HG02938 (cell line): ENCODE measurements at regions not wholly inside any gene's neighbourhood (a gene's known extent, or its start where the extent isn't known, plus 50 kb on each side); places are given as distances from the start of the nearest gene placed in this dataset.
"Not testable (repeated sequence)": the region's sequence is repeated elsewhere in the genome, so short reads cannot be mapped to it uniquely, and the experiment has no call there.

Source experiments
- ATAC-seq: cut with Tn5 transposase; IDR thresholded peaks from one replicate; pipeline ENCODE4 v1.9.1; 2021; ENCODE audit warnings: mild to moderate bottlenecking, moderate library complexity; ENCODE audit not compliant: unreplicated experiment

DNA sequence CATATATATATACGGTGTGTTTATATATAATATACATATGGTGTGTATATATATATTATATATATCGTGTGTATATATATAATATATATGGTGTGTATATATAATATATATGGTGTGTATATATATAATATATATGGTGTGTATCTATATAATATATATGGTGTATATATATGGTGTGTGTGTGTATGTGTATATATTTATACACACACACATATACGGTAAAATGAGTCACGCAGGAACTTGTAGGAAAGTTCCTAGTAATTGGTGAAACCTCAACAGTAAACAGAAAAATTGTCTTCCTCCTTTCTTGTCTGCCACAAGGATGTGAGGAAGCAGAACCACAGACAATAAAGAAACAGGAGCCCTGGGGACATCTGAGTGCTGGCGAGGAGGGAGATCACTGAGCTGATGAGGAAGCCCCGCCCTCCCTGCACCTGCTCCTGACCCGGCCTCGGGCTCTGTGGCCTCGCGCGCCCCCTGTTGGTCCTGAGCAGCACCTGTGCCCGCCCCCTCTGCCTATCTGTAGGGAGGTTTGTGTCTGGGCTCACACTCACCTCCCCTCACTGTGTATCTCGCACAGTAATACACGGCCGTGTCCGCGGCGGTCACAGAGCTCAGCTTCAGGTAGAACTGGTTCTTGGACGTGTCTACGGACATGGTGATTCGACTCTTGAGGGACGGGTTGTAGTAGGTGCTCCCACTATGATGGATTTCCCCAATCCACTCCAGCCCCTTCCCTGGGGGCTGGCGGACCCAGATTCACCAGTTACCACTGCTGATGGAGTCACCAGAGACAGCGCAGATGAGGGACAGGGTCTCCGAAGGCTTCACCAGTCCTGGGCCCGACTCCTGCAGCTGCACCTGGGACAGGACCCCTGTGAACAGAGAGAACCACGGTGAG lies 1079.4 kb downstream of the TMEM121 start:
- no peak for ATAC-seq

DNA sequence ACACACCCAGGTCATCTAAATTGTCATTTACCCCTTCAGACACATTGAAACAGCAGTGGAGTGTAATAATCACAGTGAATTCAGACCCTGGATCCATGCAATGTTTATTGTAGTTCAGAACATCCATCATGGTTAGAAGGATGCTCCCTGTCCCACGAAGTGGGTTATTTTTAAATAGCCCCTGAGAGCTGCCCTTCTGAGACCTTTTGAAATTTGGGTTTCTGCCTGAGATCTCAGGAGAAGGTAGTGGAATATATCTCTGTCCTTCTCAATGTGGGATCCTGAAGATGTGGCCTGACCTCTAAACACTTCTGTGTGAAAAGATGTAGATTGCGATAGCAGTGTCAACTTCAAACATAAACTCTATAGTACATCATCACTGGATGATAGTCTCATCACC lies 1080.6 kb downstream of the TMEM121 start:
- ATAC-seq = no peak

DNA sequence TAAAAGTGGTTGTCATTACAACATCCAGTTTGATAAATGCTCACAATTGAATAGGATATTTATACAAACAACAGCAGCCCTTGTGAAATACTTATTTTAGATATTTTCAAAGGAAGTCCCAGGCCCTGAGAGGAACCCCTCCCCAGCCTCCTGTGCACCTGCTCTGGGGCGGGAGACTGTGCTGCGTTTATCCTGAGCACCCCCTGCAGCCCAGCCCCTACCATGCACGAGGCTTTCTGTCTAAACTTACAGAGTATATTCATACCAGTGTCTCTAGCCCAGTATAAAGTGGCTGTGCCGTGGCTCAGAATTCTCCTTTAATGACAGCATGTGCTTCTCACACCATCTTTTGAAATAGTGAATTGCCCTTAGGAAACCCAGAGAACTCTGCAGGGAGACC lies 1084.3 kb downstream of the TMEM121 start:
- no peak for ATAC-seq

DNA sequence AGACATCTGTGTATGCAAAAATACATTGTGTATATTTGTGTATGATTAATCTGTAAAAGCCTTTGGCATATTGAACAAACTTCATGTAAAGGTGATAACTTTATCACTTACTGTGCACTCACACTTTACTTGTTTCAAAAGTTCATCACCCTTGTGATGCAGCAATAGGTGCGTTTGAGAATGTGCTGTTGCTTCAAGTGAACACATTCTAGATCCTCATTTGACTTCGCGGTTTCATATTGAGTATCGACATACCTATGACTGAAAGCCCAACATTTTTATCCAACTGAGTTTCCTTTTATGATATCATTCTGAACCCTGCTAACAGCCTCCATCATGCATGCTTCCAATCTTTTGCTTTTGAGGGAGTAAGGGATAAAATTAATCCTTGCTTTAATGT lies 1086.9 kb downstream of the TMEM121 start:
- ATAC-seq = no peak

DNA sequence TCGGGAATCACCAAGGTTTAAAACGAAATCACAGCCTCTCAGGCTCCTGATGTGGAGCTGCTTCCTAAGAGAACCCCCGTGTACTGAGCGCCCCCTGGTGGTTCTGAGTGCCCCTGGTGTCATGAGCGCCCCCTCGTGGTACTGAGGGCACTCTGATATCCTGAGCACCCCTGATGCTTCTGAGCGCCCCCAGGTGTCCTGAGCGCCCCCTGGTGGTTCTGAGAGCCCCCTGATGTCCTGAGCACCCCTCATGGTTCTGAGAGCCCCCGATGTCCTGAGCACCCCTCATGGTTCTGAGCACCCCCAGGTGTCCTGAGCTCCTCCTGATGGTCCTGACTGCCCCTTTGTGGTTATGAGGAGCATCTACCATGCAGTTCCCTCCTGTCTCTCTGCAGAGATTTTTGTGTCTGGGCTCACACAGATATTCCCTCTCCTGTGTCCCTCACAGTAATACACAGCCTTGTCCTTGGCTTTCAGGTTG lies 1092.1 kb downstream of the TMEM121 start:
- ATAC-seq = not testable (repeated sequence)

DNA sequence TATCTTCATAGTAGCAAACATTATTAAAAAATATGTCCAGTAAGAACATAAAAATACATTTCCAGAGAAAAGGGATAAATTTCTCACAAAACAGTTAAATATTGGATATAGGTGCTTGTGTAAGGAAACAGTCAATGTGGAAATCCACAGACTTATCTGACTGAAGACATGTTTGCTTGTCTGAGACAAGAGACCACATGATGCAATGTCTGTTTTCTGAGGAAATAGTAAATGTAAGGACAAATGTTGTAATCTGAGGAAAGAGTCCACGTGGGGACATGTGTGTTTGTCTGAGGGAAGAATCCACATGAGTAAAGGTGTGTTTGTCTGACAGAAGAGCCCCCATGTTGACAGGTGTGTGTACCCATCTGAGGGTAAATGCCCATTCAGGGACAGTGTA lies 1093.2 kb downstream of the TMEM121 start:
- no peak for ATAC-seq

DNA sequence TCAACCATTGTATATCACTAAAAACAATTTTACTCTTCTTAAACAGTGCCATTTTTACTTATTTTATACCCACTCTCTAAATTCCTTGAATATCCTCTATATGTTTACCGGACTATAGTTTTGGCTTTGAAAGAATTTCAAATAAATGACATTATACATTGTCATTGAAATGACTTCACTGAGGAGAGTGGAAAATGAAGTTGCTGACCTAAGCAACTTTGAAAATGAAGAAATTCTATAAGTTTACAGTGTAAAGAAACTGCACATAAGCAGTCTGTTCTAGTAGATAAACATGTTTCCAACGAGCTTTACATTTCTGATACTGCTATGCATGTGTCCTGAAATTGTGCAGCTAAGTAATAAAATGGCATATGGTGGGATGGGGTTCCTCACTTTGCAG lies 1094.0 kb downstream of the TMEM121 start:
- ATAC-seq = no peak

DNA sequence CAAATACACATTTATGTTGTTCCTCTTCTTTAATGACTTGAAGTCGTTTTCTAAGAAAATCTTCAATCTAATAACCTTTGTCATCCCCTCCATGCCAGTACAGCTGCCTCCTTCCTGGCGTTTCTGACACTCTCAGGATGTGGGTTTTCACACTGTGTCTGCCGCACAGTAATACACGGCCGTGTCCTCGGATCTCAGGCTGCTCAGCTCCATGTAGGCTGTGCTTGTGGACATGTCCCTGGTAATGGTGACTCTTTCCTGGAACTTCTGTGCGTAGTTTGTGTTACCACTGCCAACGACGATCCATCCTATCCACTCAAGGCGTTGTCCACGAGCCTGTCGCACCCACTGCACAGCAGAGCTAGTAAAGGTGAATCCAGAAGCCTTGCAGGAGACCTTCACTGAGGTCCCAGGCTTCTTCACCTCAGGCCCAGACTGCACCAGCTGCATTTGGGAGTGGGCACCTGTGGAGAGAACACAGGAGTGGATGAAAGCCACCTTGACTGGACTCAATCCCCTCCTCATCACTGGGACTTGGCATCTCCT lies 1095.9 kb downstream of the TMEM121 start:
- no peak for ATAC-seq

DNA sequence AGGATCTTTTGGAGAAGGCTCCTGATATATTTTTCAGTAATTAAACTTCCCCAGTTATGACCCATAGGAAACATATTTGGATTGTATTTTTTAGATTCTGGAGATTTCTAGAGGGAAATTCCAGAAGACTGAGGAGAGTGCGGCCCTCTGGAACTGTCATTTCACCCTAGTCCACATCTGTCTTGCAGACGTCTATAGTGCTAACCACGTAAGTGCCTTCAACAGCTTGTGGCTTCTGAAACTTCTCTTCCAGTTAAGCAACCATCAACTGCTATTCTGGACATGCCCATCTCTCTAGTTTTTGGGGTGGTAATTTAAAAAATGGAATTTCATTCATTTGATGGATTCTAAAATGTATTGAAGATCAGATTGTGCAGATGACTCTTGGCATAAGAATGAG lies 1098.8 kb downstream of the TMEM121 start:
- no peak for ATAC-seq

DNA sequence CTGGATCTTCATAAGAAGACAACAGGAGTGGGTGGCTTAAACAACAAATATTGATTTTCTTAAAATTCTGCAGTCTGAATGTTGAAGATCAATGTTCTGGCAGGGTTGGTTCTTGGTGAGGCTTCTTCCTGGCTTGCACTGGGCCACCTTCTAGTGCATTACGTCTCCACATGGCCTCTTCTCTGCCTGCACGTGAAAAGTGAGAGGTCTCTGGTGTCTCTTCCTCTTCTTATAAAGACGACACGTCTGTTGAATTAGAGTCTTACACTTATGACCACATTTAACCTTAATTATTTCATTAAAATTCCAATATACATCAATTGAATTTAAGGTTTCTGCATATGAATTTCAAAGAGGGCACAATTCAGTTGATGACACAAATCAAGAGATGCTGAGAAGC lies 1100.1 kb downstream of the TMEM121 start:
- not testable (repeated sequence) for ATAC-seq

DNA sequence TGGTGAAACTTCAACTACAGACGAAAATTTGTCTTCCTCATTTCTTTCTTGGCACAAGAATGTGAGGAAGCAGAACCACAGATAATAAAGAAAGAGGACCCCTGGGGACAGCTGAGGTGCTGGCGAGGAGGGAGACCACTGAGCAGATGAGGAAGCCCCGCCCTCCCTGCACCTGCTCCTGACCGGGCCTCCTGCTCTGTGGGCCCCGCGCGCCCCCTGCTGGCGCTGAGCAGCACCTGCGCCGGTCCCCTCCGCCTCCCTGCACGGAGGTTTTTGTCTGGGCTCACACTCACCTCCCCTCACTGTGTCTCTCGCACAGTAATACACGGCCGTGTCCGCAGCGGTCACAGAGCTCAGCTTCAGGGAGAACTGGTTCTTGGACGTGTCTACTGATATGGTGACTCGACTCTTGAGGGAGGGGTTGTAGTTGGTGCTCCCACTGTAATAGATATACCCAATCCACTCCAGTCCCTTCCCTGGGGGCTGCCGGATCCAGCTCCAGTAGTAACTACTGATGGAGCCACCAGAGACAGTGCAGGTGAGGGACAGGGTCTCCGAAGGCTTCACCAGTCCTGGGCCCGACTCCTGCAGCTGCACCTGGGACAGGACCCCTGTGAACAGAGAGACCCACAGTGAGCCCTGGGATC lies 1100.7 kb downstream of the TMEM121 start:
- ATAC-seq = not testable (repeated sequence)

DNA sequence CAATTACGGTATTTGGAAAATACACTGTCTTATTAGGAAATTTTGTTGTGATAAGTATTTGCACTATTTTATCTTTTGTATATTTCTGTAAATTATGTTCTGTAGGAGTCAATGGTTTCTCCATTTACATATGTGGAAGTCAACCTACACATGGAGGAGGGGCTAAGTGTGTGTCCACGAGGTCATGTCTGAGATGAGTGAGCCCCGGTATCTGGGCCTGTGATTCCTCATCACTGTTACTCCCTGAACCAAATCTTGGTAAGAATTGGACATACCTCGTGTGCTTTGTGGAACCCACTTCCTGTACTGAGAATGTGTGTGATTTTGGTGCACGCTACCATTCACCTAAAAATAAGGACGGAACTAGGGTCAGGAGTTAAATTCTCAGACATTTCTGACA lies 1105.5 kb downstream of the TMEM121 start:
- ATAC-seq = no peak

DNA sequence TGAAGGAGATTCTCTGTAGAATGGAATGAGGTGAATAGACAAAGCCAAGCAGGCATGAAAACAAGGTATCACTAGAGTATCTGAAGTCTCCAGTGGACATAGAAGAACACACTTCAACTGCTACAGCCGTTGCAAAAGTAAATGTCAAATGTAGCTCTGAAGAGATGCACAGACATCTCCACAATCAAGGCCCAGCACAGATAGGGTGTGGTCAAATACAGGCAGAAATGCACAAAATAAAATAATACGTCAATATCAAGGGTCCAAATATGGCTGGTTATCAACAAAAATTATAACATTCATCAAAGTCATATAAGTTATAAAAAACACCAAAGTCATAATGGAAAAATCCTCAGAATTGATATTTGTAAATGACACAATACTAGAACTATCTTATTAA lies 1107.3 kb downstream of the TMEM121 start:
- no peak for ATAC-seq

DNA sequence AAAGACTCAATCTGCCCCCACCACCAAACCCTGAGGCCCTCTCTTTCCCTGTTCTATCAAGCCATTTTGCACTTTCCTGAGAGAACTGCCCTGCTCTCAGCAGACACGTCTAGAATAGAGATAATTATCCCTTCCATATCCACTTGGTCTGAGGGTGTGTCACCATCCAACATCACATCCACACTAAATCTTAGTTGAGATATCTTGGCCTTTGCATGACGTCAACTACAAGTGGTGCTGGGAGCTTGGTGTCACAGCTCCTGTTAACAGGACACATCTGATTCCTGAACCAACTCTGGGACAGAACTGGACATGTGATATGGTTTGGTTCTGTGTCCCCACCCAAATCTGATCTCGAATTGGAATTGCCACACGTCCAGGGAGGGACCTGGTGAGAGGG lies 1109.2 kb downstream of the TMEM121 start:
- no peak for ATAC-seq

DNA sequence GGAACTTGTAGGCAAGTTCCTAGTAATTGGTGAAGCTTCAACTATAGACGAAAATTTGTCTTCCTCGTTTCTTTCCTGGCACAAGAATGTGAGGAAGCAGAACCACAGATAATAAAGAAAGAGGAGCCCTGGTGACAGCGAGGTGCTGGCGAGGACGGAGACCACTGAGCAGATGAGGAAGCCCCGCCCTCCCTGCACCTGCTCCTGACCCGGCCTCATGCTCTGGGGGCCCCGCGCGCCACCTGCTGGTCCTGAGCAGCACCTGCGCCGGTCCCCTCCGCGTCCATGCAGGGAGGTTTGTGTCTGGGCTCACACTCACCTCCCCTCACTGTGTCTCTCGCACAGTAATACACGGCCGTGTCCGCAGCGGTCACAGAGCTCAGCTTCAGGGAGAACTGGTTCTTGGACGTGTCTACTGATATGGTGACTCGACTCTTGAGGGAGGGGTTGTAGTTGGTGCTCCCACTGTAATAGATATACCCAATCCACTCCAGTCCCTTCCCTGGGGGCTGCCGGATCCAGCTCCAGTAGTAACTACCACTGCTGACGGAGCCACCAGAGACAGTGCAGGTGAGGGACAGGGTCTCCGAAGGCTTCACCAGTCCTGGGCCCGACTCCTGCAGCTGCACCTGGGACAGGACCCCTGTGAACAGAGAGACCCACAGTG lies 1112.5 kb downstream of the TMEM121 start:
- not testable (repeated sequence) for ATAC-seq

DNA sequence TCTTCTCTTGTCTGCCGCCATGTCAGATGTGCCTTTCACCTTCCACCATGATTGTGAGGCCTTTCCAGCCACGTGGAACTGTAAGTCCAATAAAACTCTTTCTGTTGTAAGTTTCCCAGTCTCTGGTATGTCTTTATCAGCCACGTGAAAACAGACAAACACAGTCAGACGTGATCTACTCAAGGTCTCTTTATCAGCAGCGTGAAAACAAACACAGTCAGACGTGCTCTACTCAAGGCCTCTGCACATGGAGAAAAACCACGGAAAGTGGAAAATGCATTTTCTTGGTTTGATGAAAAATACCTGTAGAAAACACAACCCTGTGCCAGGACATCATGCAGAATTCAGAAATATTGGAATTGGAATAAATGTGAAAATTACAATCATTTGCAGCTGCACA lies 1115.7 kb downstream of the TMEM121 start:
- ATAC-seq = no peak

DNA sequence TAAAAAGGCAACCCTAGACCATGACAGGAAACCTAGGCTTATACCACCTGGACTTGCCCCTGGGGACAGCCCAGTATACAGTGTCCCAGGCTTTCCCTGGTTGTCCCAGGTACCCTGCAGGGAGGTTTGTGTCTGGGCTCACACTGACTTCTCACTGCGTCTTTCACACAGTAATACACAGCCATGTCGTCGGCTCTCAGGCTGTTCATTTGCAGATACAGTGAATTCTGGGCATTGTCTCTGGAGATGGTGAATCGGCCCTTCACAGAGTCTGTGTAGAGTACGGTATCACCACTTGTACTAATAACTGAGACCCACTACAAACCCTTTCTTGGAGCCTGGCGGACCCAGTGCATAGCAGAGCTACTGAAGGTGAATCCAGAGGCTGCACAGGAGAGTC lies 1116.6 kb downstream of the TMEM121 start:
- not testable (repeated sequence) for ATAC-seq

DNA sequence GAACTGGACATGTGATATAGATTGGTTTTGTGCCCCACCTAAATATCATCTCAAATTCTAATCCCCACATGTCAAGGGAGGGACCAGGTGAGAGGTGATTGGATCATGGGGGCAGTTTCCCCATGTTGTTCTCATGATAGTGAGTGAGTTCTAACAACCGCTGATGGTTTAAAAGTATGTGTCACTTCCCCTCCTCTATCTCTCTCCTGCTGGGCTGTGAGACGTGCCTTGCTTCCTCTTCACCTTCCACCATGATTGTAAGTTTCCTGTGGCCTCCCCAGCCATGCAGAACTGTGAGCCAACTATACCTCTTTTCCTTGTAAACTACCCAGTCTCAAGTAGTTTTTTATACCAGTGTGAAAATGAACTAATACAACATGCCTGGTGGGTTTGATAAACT lies 1122.5 kb downstream of the TMEM121 start:
- not testable (repeated sequence) for ATAC-seq

DNA sequence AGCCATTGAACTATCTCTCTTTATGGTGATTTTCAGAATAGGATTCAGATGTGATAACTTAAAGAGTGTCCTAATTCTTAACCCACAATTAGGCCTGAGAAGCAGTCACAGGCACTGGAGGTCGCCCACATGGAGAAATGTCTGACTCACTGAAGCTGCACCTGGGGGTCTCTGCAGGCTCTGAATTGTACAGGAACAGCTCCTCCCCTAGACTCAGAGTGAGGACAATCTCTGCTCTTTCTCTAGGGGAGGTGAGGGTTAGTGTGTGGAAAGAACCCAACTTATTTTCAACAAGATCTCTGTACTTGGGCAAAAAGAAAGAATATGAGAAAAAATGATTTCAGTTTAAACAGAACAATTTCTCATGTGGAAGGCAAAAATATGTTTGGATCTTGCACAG lies 1124.6 kb downstream of the TMEM121 start:
- no peak for ATAC-seq

DNA sequence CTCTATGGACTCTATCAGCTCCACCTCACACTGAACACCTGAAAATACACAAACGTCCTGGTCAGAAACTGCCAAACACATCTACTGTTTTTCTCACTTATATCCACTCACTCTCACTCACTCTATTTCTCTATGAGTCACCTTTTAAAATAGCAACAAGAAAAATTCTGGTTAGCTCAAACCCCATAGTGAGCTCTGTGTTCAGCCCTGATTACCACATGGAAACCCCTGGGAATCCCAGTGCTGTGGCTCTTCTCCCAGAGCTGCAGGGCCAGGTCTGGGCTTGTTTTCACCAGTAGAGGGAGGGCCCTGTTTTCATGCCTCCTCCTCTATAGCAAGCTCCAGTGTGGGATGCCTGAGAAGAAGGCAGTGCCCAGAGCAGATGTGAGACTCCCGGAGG lies 1126.1 kb downstream of the TMEM121 start:
- ATAC-seq = no peak

DNA sequence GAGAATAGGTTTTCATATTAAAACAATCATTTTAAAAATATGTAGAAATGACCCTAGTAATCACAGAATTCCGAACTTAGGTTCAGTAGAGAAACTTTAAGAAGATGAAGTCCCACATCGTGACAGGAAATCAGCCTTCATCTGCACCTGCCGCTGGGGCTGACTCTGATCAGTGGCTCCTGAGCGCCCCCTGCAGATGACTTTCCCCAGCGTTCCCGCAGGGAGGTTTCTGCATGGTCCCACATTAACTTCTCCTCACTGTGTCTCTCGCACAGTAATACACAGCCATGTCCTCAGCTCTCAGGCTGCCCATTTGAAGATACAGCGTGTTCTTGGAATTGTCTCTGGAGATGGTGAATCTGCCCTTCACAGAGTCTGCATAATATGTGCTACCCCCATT lies 1131.1 kb downstream of the TMEM121 start:
- ATAC-seq = no peak
